BE2C (cell line): ENCODE measurements at regions not wholly inside any gene's neighbourhood (a gene's known extent, or its start where the extent isn't known, plus 50 kb on each side); places are given as distances from the start of the nearest gene placed in this dataset.

Experiments
- DNase-seq: peaks from one replicate; pipeline ENCODE4 v3.0.0-alpha.2; 2020
- H3K27me3 ChIP-seq: fragments of 250-450 bp; sonication (Bioruptor Pico); 2 replicates; pipeline ENCODE4 v1.5.1; 2020; ENCODE audit warnings: mild to moderate bottlenecking
- H3K36me3 ChIP-seq: fragments of 250-450 bp; sonication (Bioruptor Pico); 2 replicates; pipeline ENCODE4 v1.5.1; 2020; ENCODE audit warnings: mild to moderate bottlenecking
- H3K4me1 ChIP-seq: fragments of 250-450 bp; sonication (Bioruptor Pico); 2 replicates; pipeline ENCODE4 v1.5.1; 2020
- H3K4me3 ChIP-seq: 2 replicates; pipeline ENCODE4 v1.5.1; 2011; ENCODE audit warnings: low read depth, low read length
- H3K9me3 ChIP-seq: fragments of 250-450 bp; sonication (Bioruptor Pico); 2 replicates; pipeline ENCODE4 v1.5.1; 2020
- CTCF ChIP-seq: IDR thresholded peaks from 2 replicates; pipeline ENCODE4 v1.5.1; 2012; ENCODE audit warnings: mild to moderate bottlenecking, low read depth, low read length

DNA sequence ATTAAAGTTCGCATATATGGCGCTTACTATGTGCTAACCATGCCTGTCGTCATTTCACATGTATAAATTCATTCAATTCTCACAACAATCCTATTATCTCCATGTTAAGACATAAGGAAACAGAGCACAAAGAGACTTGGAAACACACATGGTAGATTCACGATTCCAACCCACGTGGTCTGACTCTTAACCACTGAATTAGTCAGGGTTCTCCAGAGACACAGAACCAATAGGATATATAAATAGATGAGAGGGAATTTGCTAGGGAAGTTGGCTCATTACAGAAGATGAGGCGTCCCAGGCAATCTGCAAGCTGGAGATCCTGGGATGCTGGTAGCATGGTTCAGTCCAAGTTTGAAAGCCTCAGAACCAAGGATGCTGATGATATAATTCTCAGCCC is 765.3 kb downstream of the TBL1XR1 start:
- no peaks in the 10 kb centered on the region for H3K36me3 ChIP-seq
- TF ChIP-seq CTCF, result no peak

DNA sequence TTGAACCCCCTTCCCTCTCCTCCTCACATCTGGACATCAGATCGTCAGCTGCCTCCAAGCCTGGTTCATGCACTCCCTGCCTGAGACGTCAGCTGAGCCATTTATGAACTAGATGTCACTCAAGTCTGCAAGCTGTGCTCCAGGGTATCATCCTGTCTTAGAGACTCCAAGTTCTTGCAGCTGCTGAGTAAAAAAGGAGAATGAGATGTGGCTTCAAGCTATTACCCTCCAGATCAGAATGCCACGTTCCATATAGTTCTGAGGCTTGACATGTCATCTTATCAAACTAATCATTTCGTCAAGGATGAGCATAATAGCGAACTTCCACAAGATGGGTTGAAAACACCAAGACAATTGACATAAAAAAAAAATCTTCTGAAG is 766.3 kb downstream of the TBL1XR1 start:
- TF ChIP-seq CTCF, result no peak
- Histone ChIP-seq H3K36me3 (no peaks in the 10 kb centered on the region), H3K4me3 (no peak overlapping the region), H3K9me3 (no peaks in the 10 kb centered on the region), H3K27me3 (no peaks in the 10 kb centered on the region), H3K4me1 (peaks cover 18% of the 10 kb centered on the region)
- peak; percentile 18 for DNase-seq

More for the DNA sequence above, 765.3 kb downstream of the TBL1XR1 start:
- Histone ChIP-seq H3K9me3 (no peaks in the 10 kb centered on the region), H3K4me3 (no peak overlapping the region), H3K27me3 (no peaks in the 10 kb centered on the region), H3K4me1 (peaks cover 18% of the 10 kb centered on the region)
- DNase-seq, result no peak

DNA sequence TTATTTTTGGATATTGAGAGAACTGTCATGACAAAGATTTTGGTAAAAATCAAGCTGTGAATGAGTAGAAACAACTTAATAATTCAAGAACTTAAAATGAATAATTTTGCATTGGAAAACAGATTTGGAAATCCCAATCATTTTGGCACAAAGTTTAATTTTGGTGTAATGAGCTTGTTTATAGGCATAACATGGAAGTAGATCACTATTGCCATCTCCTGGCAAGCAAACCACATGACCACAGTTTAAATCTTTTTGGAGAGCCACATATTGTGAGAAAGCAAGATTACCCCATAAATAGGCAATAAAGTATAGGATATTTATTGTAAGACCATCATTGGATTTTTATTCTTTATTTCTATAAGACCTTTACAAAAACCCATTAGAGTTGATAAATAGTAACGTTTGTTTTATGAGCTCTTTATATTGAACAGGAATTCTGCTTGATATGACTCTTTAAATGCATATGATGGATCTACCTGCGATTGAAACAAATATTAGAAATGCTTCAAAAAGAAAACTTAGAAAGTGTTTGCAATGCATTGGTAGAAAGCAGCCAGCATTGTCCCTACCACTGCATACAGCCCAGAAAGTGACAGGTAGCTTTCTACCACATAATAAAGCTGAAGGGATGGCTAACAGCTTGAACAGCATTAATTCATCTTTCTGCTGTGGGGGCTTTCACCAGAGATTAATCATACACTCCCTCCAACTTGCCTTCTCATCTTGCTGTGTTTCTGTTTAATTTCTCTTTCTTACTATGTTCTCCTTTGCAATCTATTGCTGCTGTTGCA is 766.8 kb downstream of the TBL1XR1 start:
- Histone ChIP-seq H3K9me3 (no peaks in the 10 kb centered on the region), H3K27me3 (no peaks in the 10 kb centered on the region), H3K4me1 (peaks cover 18% of the 10 kb centered on the region), H3K36me3 (no peaks in the 10 kb centered on the region), H3K4me3 (no peak overlapping the region)
- no peak for DNase-seq
- TF ChIP-seq CTCF, result peak; percentile 85

- H3K36me3 ChIP-seq, result no peaks in the 10 kb centered on the region
- no peak for DNase-seq
- H3K9me3 ChIP-seq, result no peaks in the 10 kb centered on the region
- no peaks in the 10 kb centered on the region for H3K27me3 ChIP-seq
- no peak overlapping the region for H3K4me3 ChIP-seq
- no peak for TF ChIP-seq CTCF
- H3K4me1 ChIP-seq, result peaks cover 11% of the 10 kb centered on the region; the same call in 1 of the 2 replicates
Observed at GRCh38 chr3:176428552-176428951, 768.7 kb downstream of the TBL1XR1 start.

DNA sequence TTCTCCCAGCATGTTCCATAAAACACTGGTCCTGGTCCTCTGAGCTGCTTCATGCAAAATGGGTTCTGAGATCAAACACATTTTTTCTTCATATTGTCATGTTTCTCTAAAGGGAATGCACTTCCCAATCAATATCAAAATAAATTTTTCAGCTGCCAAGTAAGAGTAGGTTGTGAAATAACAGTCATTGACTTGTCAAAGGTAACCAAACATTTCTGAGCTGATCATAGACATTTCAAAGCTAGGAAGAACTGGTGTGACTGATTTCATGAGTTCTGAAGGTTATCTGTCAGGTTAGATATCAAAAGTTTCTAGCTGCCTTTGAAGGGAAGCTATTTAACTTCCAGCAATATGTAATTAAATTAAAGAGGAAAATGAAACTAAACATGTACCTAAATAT is 770.9 kb downstream of the TBL1XR1 start:
- DNase-seq, result no peak
- Histone ChIP-seq H3K9me3 (no peaks in the 10 kb centered on the region), H3K4me1 (peaks cover 11% of the 10 kb centered on the region; the same call in 1 of the 2 replicates), H3K4me3 (no peak overlapping the region), H3K27me3 (no peaks in the 10 kb centered on the region), H3K36me3 (no peaks in the 10 kb centered on the region)
- no peak for TF ChIP-seq CTCF

GRCh38 chr3:176416870-176417269 is 780.4 kb downstream of the TBL1XR1 start:
- no peaks in the 10 kb centered on the region for H3K27me3 ChIP-seq
- H3K9me3 ChIP-seq, result no peaks in the 10 kb centered on the region
- no peak for TF ChIP-seq CTCF

More at GRCh38 chr3:176416870-176417269, 780.4 kb downstream of the TBL1XR1 start:
- Histone ChIP-seq H3K36me3 (no peaks in the 10 kb centered on the region), H3K4me1 (no peaks in the 10 kb centered on the region), H3K4me3 (no peak overlapping the region)
- no peak for DNase-seq
